Right atrium auricular region (tissue), 2 donors: ENCODE measurements at regions not wholly inside any gene's neighbourhood (a gene's known extent, or its start where the extent isn't known, plus 50 kb on each side); places are given as distances from the start of the nearest gene placed in this dataset.

Experiments
- DNase-seq: peaks from one replicate; pipeline ENCODE4 v3.0.0-alpha.2; 2019; ENCODE audit warnings: low spot score
- H3K27ac ChIP-seq, 2 donors: fragments of 200-600 bp; sonication (generic); 1 replicate in 1 of 2; 2 replicates in 1 of 2; pipeline ENCODE4 v1.5.1; 2016 to 2019
- H3K27me3 ChIP-seq, 2 donors: fragments of 200-600 bp; sonication (generic); one replicate each; pipeline versions ENCODE4 v1.5.1 to v1.6.0; 2017 to 2019
- H3K36me3 ChIP-seq: fragments of 200-600 bp; sonication (generic); one replicate; pipeline ENCODE4 v1.5.1; 2016
- H3K4me1 ChIP-seq, 2 donors: fragments of 200-600 bp; sonication (generic); one replicate each; pipeline versions ENCODE4 v1.5.1 to v1.6.0; 2017 to 2019
- H3K4me3 ChIP-seq, 2 donors: fragments of 200-600 bp; sonication (generic); 1 replicate in 1 of 2; 2 replicates in 1 of 2; pipeline ENCODE4 v1.5.1; 2017 to 2019; ENCODE audit warnings: mild to moderate bottlenecking in 1 of 2, moderate library complexity in 1 of 2
- H3K9me3 ChIP-seq, 2 donors: fragments of 200-600 bp; sonication (generic); one replicate each; pipeline ENCODE4 v1.5.1; 2019
- CTCF ChIP-seq, 2 donors: fragments of 200-600 bp; sonication (generic); IDR thresholded peaks; one replicate each; pipeline ENCODE4 v1.5.1; 2019; ENCODE audit warnings: antibody characterized with exemption in 2 of 2

- Histone ChIP-seq H3K4me1 (no peaks in the 10 kb centered on the region), H3K36me3 (no peaks in the 10 kb centered on the region), H3K27me3 (no peaks in the 10 kb centered on the region), H3K9me3 (no peaks in the 10 kb centered on the region), H3K27ac (no peak overlapping the region), H3K4me3 (no peak overlapping the region)
- DNase-seq: no peak
- no peak for TF ChIP-seq CTCF (IDR thresholded peaks at IDR 0.05)
Observed at GRCh38 chr13:85377783-85378182, 421.4 kb downstream of the SLITRK6 start.

- Histone ChIP-seq H3K4me3 (no peak overlapping the region), H3K4me1 (no peaks in the 10 kb centered on the region), H3K27ac (no peak overlapping the region), H3K9me3 (no peaks in the 10 kb centered on the region), H3K36me3 (no peaks in the 10 kb centered on the region), H3K27me3 (no peaks in the 10 kb centered on the region)
- DNase-seq: no peak
- TF ChIP-seq CTCF (IDR thresholded peaks at IDR 0.05): no peak
Observed at GRCh38 chr13:85373322-85373721, 425.9 kb downstream of the SLITRK6 start.

- no peak overlapping the region for H3K27ac ChIP-seq
- H3K4me3 ChIP-seq: no peak overlapping the region
- no peaks in the 10 kb centered on the region for H3K9me3 ChIP-seq
- no peak for TF ChIP-seq CTCF (IDR thresholded peaks at IDR 0.05)
- no peaks in the 10 kb centered on the region for H3K27me3 ChIP-seq
- no peak for DNase-seq
- H3K4me1 ChIP-seq: no peaks in the 10 kb centered on the region
- no peaks in the 10 kb centered on the region for H3K36me3 ChIP-seq
Observed at GRCh38 chr13:85371254-85371653, 428.0 kb downstream of the SLITRK6 start.

- Histone ChIP-seq H3K27me3 (no peaks in the 10 kb centered on the region), H3K4me3 (no peak overlapping the region), H3K4me1 (no peaks in the 10 kb centered on the region), H3K9me3 (no peaks in the 10 kb centered on the region), H3K36me3 (no peaks in the 10 kb centered on the region), H3K27ac (no peak overlapping the region)
- no peak for DNase-seq
- TF ChIP-seq CTCF (IDR thresholded peaks at IDR 0.05): no peak
Observed at GRCh38 chr13:85368686-85369085, 430.5 kb downstream of the SLITRK6 start.

GRCh38 chr13:85367887-85368286, 431.3 kb downstream of the SLITRK6 start:
- Histone ChIP-seq H3K36me3 (no peaks in the 10 kb centered on the region), H3K4me3 (no peak overlapping the region), H3K9me3 (no peaks in the 10 kb centered on the region), H3K27ac (no peak overlapping the region), H3K4me1 (no peaks in the 10 kb centered on the region), H3K27me3 (no peaks in the 10 kb centered on the region)
- no peak for TF ChIP-seq CTCF (IDR thresholded peaks at IDR 0.05)
- DNase-seq: no peak

GRCh38 chr13:85366759-85367417, 432.3 kb downstream of the SLITRK6 start:
- H3K27ac ChIP-seq: no peak overlapping the region
- no peaks in the 10 kb centered on the region for H3K27me3 ChIP-seq
- H3K9me3 ChIP-seq: no peaks in the 10 kb centered on the region
- DNase-seq: no peak
- no peak for TF ChIP-seq CTCF (IDR thresholded peaks at IDR 0.05)
- no peaks in the 10 kb centered on the region for H3K36me3 ChIP-seq
- no peaks in the 10 kb centered on the region for H3K4me1 ChIP-seq
- H3K4me3 ChIP-seq: no peak overlapping the region
